ENCODE measurements at regions not wholly inside any gene's neighbourhood (a gene's known extent, or its start where the extent isn't known, plus 50 kb on each side); places are given as distances from the start of the nearest gene placed in this dataset.
A peak's percentile ranks its signal among the peaks of the same experiment; 100 is the strongest.

GRCh38 chr13:79674765-79675515, 194.0 kb downstream of the NDFIP2 start:
- ATAC-seq (replicated peaks in 6 of 8): no peak
- peaks cover 0 to 7% of the 10 kb centered on the region in 2 donors for H3K4me1 ChIP-seq (replicated peaks in 1 of 2)
- in situ Hi-C loops (cut with MboI; ENCODE audit: low pct_unique_long_range_greater_than_20kb in 2 of 9, low sequenced_read_pairs in 9 of 9, unreplicated experiment in 9 of 9): loop anchor here in 3 of 9 experiments (25.0 kb wide), 1 partner anchor 687 kb away; no protein-coding TSS in a partner anchor

GRCh38 chr13:79673993-79674377, 193.0 kb downstream of the NDFIP2 start:
- Histone ChIP-seq H3K4me3 (no peak overlapping the region), H3K4me1 (replicated peaks in 1 of 2) (peaks cover 0 to 7% of the 10 kb centered on the region in 2 donors), H3K27ac (no peak overlapping the region)
- ATAC-seq (replicated peaks in 6 of 8): no peak
- 20 to 100% (median 76%) methylated on average over 1 of the region's 1 CpG; no CpG with 5 or more reads in 2 of the 10 experiments for WGBS, 10 experiments
- in situ Hi-C loops (cut with MboI; ENCODE audit: low pct_unique_long_range_greater_than_20kb in 2 of 9, low sequenced_read_pairs in 9 of 9, unreplicated experiment in 9 of 9): no loop called here

More at GRCh38 chr13:79674765-79675515, 194.0 kb downstream of the NDFIP2 start:
- Histone ChIP-seq H3K4me3 (no peak overlapping the region), H3K27ac (no peak overlapping the region)
- 69 to 100% (median 89%) methylated on average over 4 to 5 of the region's 5 CpGs; no CpG with 5 or more reads in 1 of the 10 experiments for WGBS, 10 experiments

- ATAC-seq (replicated peaks in 6 of 8): peak in 3 of 8 experiments; percentile 26 to 33 (median 33)
- in situ Hi-C loops (cut with MboI; ENCODE audit: low pct_unique_long_range_greater_than_20kb in 2 of 9, low sequenced_read_pairs in 9 of 9, unreplicated experiment in 9 of 9): no loop called here
- no peak overlapping the region for H3K27ac ChIP-seq
- H3K4me1 ChIP-seq (replicated peaks in 1 of 2): peaks cover 0 to 7% of the 10 kb centered on the region in 2 donors
- H3K4me3 ChIP-seq: no peak overlapping the region
- 26 to 85% (median 56%) methylated on average over 1 to 5 of the region's 6 CpGs; no CpG with 5 or more reads in 2 of the 10 experiments for WGBS, 10 experiments
Observed at GRCh38 chr13:79673310-79673992, 192.5 kb downstream of the NDFIP2 start.

- in situ Hi-C loops (cut with MboI; ENCODE audit: low pct_unique_long_range_greater_than_20kb in 2 of 9, low sequenced_read_pairs in 9 of 9, unreplicated experiment in 9 of 9): no loop called here
- no peak overlapping the region for H3K4me3 ChIP-seq
- no peak overlapping the region for H3K27ac ChIP-seq
- WGBS, 10 experiments: 35 to 86% (median 68%) methylated on average over 1 to 2 of the region's 2 CpGs
- ATAC-seq (replicated peaks in 6 of 8): no peak
- peaks cover 0 to 7% of the 10 kb centered on the region in 2 donors for H3K4me1 ChIP-seq (replicated peaks in 1 of 2)
Observed at GRCh38 chr13:79671420-79671819, 190.5 kb downstream of the NDFIP2 start.

- WGBS, 10 experiments: 14 to 89% (median 60%) methylated on average over 1 to 2 of the region's 2 CpGs; no CpG with 5 or more reads in 1 of the 10 experiments
- in situ Hi-C loops (cut with MboI; ENCODE audit: low pct_unique_long_range_greater_than_20kb in 2 of 9, low sequenced_read_pairs in 9 of 9, unreplicated experiment in 9 of 9): no loop called here
- no peak overlapping the region for H3K27ac ChIP-seq
- no peak for ATAC-seq (replicated peaks in 6 of 8)
- no peak overlapping the region for H3K4me3 ChIP-seq
- no peaks in the 10 kb centered on the region for H3K4me1 ChIP-seq (replicated peaks in 1 of 2)
Observed at GRCh38 chr13:79668201-79668752, 187.3 kb downstream of the NDFIP2 start.

- Histone ChIP-seq H3K27ac (no peak overlapping the region), H3K4me1 (replicated peaks in 1 of 2) (no peaks in the 10 kb centered on the region), H3K4me3 (no peak overlapping the region)
- in situ Hi-C loops (cut with MboI; ENCODE audit: low pct_unique_long_range_greater_than_20kb in 2 of 9, low sequenced_read_pairs in 9 of 9, unreplicated experiment in 9 of 9): no loop called here
- ATAC-seq (replicated peaks in 6 of 8): no peak
- WGBS, 10 experiments: 6 to 100% (median 33%) methylated on average over 1 to 2 of the region's 2 CpGs; no CpG with 5 or more reads in 3 of the 10 experiments
Observed at GRCh38 chr13:79667771-79668170, 186.8 kb downstream of the NDFIP2 start.

- Histone ChIP-seq H3K4me3 (no peak overlapping the region), H3K4me1 (replicated peaks in 1 of 2) (no peaks in the 10 kb centered on the region), H3K27ac (no peak overlapping the region)
- 45 to 100% (median 65%) methylated on average over 1 to 5 of the region's 6 CpGs; no CpG with 5 or more reads in 2 of the 10 experiments for WGBS, 10 experiments
- no peak for ATAC-seq (replicated peaks in 6 of 8)
- in situ Hi-C loops (cut with MboI; ENCODE audit: low pct_unique_long_range_greater_than_20kb in 2 of 9, low sequenced_read_pairs in 9 of 9, unreplicated experiment in 9 of 9): no loop called here
Observed at GRCh38 chr13:79663977-79664636, 183.2 kb downstream of the NDFIP2 start.

GRCh38 chr13:79663435-79663834, 182.5 kb downstream of the NDFIP2 start:
- WGBS, 10 experiments: 40 to 100% (median 74%) methylated on average over 1 to 2 of the region's 2 CpGs; no CpG with 5 or more reads in 2 of the 10 experiments
- Histone ChIP-seq H3K4me3 (no peak overlapping the region), H3K27ac (no peak overlapping the region), H3K4me1 (replicated peaks in 1 of 2) (no peaks in the 10 kb centered on the region)
- in situ Hi-C loops (cut with MboI; ENCODE audit: low pct_unique_long_range_greater_than_20kb in 2 of 9, low sequenced_read_pairs in 9 of 9, unreplicated experiment in 9 of 9): no loop called here
- ATAC-seq (replicated peaks in 6 of 8): no peak

GRCh38 chr13:79662882-79663281, 181.9 kb downstream of the NDFIP2 start:
- 15 to 87% (median 65%) methylated on average over 1 to 3 of the region's 3 CpGs for WGBS, 10 experiments
- in situ Hi-C loops (cut with MboI; ENCODE audit: low pct_unique_long_range_greater_than_20kb in 2 of 9, low sequenced_read_pairs in 9 of 9, unreplicated experiment in 9 of 9): no loop called here
- Histone ChIP-seq H3K27ac (no peak overlapping the region), H3K4me3 (no peak overlapping the region), H3K4me1 (replicated peaks in 1 of 2) (no peaks in the 10 kb centered on the region)
- ATAC-seq (replicated peaks in 6 of 8): no peak

GRCh38 chr13:79660361-79660760, 179.4 kb downstream of the NDFIP2 start:
- Histone ChIP-seq H3K27ac (no peak overlapping the region), H3K4me1 (replicated peaks in 1 of 2) (no peaks in the 10 kb centered on the region), H3K4me3 (no peak overlapping the region)
- WGBS, 10 experiments: 4 to 84% (median 66%) methylated on average over 2 to 3 of the region's 3 CpGs; no CpG with 5 or more reads in 2 of the 10 experiments
- in situ Hi-C loops (cut with MboI; ENCODE audit: low pct_unique_long_range_greater_than_20kb in 2 of 9, low sequenced_read_pairs in 9 of 9, unreplicated experiment in 9 of 9): no loop called here
- no peak for ATAC-seq (replicated peaks in 6 of 8)

GRCh38 chr13:79659121-79659521, 178.2 kb downstream of the NDFIP2 start:
- peak in 2 of 8 experiments; percentile 76 to 80 for ATAC-seq (replicated peaks in 6 of 8)
- 8 to 64% (median 31%) methylated on average over 1 to 5 of the region's 5 CpGs; no CpG with 5 or more reads in 1 of the 10 experiments for WGBS, 10 experiments
- in situ Hi-C loops (cut with MboI; ENCODE audit: low pct_unique_long_range_greater_than_20kb in 2 of 9, low sequenced_read_pairs in 9 of 9, unreplicated experiment in 9 of 9): no loop called here
- Histone ChIP-seq H3K4me3 (no peak overlapping the region), H3K4me1 (replicated peaks in 1 of 2) (no peaks in the 10 kb centered on the region), H3K27ac (no peak overlapping the region)

GRCh38 chr13:79658333-79658975, 177.5 kb downstream of the NDFIP2 start:
- ATAC-seq (replicated peaks in 6 of 8): peak in 1 of 8 experiments; percentile 34
- WGBS, 10 experiments: 10 to 100% (median 71%) methylated on average over 1 to 2 of the region's 3 CpGs; no CpG with 5 or more reads in 1 of the 10 experiments
- in situ Hi-C loops (cut with MboI; ENCODE audit: low pct_unique_long_range_greater_than_20kb in 2 of 9, low sequenced_read_pairs in 9 of 9, unreplicated experiment in 9 of 9): no loop called here
- no peak overlapping the region for H3K27ac ChIP-seq
- H3K4me1 ChIP-seq (replicated peaks in 1 of 2): no peaks in the 10 kb centered on the region
- H3K4me3 ChIP-seq: no peak overlapping the region

All from motor neuron (in vitro differentiated cells).